Hematopoietic multipotent progenitor cell treated with erythropoietin and hydrocortisone succinate and interleukin-3 and kit ligand, for 17 days (in vitro differentiated cells): ENCODE measurements at regions not wholly inside any gene's neighbourhood (a gene's known extent, or its start where the extent isn't known, plus 50 kb on each side); places are given as distances from the start of the nearest gene placed in this dataset.
"Not testable (repeated sequence)": the region's sequence is repeated elsewhere in the genome, so short reads cannot be mapped to it uniquely, and the experiment has no call there.

Experiments used
- DNase-seq: peaks from one replicate; pipeline ENCODE4 v3.0.0-alpha.2; 2015; ENCODE audit warnings: low spot score

- DNase-seq, result no peak
Measured at GRCh38 chr6:2611092-2611491, 139.6 kb downstream of the MYLK4 start.

DNA sequence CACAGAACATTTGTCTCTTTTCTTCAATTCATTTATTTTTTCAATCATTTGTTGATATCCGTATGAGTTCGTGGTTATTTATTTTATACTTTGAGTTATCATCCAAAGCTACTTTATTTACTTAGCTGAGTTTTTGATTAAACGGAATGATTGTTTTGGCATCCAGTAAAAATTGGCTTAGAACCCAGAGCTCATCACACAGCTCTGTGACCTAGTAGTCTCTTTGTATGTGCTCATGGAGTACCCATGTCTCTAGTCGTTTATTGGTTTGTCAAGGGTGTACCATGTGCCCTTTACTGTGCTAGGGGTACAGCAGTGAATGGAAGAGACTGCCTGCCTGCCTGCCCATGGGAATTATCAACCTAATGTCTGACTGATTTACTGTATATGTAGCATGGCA lies 142.2 kb downstream of the MYLK4 start:
- no peak for DNase-seq

DNA sequence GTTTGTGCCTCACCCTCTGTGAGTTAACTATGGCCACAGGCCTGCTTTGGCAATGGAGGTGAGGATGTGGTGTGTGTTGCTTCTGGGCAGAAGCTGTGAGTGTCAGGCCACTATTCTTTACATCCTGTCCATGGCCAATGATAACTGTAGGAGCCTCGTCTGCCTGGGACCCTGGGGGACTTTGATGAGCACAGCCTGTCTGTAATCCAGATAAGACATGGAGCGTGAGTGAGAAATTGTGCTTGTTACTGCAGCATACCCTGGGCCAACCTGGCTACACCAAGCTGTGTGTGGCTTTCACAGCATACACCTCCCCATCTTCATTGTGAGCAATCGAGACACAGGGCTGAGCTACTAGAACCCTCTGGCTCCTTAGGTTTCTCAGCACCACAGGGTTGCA lies 150.4 kb downstream of the MYLK4 start:
- no peak for DNase-seq

- no peak for DNase-seq
Measured at GRCh38 chr6:2599817-2600216, 150.9 kb downstream of the MYLK4 start.

DNA sequence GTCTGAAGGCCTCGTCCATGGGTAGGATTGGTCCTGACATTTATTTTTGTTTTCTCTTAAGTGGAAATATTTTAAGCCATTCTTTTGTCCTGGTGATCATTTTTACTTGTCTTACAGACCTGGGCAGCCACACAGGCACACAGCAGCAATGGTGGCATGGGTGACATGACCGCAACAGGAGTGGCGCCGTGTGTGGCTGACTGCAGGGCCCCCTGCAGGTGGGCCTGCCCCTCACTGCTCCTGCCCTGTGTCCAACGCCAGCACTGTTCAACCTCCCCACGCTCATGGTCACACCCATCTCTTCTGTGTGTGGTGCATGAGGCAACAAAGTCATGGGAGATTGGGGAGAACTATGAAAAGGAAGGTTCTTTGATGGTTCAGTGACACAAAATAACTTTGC lies 151.9 kb downstream of the MYLK4 start:
- DNase-seq, result no peak

DNA sequence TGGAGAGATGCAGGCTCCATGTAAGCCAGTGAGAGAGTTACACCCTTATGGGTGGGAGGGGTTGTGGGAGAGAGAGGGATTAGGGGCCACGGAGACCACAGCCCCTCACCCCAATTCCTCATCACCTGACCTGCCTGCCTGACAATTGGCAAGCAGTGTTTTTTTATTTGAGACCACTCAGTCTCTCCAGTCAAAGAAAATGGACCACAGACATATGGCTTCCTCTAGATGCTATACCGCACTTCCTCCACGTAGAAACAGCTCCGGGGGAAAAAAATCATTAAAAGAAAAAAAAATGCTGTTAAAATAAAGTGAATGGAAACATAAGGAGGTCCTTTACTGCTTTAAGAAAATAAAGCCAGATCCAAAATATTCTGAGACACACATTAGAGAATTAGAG lies 152.7 kb downstream of the MYLK4 start:
- DNase-seq, result no peak

- DNase-seq, result not testable (repeated sequence)
Measured at GRCh38 chr6:2597457-2597856, 153.3 kb downstream of the MYLK4 start.

GRCh38 chr6:2596222-2596621 lies 154.5 kb downstream of the MYLK4 start:
- no peak for DNase-seq

GRCh38 chr6:2594868-2595267 lies 155.9 kb downstream of the MYLK4 start:
- no peak for DNase-seq

DNA sequence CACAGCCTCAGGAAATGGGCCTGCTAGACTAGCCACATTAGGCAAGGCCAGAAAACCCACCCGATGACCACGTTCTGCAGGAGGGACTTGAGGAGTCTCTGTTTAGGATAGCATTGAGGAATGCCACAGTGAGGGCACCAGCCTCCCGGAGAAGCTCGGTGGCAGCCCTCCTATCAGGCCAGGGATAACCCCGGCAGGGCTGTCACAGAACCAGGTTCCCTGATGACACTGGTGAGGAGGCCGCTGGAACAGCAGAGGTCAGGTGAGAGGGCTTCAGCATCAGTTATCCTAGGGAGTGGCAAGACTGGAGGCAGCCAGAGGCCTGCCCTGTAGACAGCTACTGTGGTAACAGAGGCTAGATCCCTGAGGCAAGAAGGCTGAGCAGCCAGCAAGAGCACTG lies 157.6 kb downstream of the MYLK4 start:
- no peak for DNase-seq

DNA sequence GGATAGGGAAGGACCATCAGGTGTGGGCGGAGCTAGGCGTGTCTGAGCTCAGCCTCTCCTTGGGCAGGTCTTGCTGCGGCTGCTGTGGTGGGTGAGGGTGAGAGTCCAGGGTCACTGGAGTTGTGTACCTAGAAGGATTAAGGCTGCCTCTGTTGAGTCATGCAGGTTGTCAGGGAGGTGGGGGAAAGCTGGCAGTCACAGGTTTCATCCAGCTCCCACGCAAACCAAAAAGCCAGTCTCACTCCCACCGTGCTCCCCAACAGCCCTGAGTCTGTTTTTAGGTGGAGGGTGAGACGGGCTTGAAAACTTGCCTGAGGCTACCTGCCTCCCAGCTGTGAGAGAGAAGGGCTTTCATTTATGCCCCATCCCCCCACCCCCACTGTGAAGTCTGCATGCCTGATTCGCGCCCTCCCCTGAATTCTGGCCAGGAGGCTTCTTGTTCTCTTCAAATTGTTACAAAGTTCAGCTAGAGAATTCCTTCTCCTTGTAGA lies 161.5 kb downstream of the MYLK4 start:
- no peak for DNase-seq

DNA sequence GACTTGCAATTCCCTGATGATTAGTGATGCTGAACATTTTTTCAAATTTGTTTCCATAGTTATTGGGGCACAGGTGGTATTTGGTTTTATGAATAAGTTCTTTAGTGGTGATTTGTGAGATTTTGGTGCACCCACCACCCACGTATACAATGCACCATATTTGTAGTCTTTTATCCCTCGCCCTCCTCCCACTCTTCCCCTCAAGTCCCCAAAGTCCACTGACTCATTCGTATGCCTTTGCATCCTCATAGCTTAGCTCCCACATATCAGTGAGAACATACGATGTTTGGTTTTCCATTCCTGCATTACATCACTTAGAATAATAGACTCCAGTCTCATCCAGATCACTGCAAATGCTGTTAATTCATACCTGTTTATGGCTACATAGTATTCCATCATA lies 167.3 kb downstream of the MYLK4 start:
- DNase-seq, result no peak

- DNase-seq, result no peak
Measured at GRCh38 chr6:2582268-2582667, 168.5 kb downstream of the MYLK4 start.

- no peak for DNase-seq
Measured at GRCh38 chr6:2581611-2582010, 169.1 kb downstream of the MYLK4 start.

DNA sequence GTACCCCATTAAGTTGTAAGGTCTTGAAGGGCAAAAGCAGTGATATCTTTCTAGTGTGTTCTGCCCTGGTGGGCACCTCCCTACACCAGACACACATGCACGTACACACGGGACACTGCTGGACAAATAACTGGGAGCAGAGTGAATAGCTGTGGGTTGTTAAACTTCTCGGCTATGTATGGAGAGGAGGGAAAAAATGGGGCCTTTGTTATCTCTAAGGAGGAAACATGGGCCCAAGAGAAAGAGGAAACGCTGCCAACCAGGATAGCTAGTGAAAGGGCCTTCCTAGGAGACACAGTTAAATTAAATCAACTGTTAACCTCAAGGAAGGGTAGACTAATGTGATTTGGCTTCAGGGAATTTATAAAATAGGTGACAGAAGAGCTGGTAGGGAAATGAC lies 169.7 kb downstream of the MYLK4 start:
- DNase-seq, result no peak

- DNase-seq, result no peak
Measured at GRCh38 chr6:2579804-2580570, 170.7 kb downstream of the MYLK4 start.

DNA sequence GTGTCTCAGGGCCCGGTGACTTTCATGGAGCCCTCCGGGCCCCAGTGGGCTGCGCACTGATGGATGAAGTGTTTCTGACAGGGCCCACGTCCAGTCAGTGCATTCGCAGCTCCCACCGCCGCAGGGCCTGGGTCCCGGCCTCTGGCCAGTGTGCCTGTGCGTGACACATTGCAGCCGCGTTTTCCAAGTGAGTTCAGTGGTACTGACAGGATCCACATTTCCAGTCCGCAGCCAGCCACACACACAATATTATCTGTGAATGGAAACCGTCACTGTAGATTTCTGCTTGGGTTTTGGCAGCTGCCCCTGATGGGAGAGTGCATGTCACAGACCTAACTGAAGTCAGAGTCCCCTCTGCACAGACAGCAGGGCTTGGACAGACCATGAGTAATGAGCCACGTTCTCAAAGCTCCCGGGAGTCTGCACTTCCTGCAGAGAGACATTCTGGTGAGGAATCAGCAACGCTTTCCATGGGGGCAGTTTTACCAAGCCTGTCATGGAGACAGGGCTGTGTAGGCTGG lies 171.4 kb downstream of the MYLK4 start:
- no peak for DNase-seq

DNA sequence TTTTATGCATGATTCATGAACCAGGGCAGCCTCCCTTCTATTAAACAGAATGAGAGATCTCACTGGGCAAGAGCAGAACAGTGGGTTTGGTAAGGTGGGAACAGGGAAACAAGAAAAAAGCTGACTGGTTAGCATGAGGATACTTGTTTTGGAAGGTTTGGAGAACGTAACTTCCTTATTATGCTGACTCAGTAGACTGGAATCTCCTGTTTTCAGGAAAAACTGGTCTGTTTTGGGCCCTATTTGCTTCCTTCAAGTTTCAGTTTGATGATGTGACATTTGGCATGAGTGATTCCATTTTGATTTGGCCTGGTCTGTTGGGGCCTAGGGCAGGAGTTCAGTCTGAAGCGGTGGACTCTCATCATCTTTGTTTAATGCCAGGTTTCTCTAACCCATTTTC lies 172.0 kb downstream of the MYLK4 start:
- no peak for DNase-seq

DNA sequence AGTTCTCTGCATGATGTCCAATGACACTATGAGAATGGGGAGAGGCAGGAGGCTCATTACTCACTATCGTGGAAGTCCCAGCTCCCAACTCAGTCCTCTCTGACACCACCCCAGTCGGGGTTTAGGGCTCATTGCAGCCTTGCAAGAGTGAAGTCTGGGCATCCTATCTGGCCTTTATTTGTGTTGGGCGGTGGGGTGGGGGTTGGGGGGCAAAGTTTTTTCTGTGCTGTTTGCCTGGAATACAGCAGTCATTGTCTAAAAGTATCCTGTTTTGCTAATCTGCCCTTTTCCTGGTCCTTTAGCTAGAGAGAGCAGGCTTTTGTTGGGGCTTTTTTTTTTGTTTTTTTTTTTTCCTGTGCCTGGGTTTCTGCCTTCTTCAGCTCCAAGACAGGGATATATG lies 174.2 kb downstream of the MYLK4 start:
- DNase-seq, result no peak

- no peak for DNase-seq
Measured at GRCh38 chr6:2575236-2575635, 175.5 kb downstream of the MYLK4 start.

GRCh38 chr6:2569420-2569819 lies 181.3 kb downstream of the MYLK4 start:
- DNase-seq, result not testable (repeated sequence)

- no peak for DNase-seq
Measured at GRCh38 chr6:2566048-2566447, 184.7 kb downstream of the MYLK4 start.

DNA sequence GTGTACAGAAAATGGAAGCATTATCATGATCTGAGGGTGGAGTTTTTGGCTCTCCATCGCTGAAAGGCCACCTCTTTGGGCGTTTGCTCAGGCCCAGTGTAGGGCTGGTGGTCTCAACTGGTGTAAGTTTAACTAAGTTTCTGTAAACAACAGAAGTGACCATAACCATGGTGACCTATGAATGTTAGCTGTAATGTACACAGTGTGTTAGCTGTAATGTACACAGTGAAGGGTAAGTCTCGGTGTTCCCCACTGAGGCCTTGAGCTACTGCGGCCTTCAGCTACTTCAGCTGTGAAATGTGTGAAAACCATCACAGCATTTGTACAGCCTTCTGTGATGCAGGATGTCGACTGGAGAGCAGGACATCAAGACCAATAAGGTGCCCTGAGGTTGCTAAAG lies 185.2 kb downstream of the MYLK4 start:
- no peak for DNase-seq

DNA sequence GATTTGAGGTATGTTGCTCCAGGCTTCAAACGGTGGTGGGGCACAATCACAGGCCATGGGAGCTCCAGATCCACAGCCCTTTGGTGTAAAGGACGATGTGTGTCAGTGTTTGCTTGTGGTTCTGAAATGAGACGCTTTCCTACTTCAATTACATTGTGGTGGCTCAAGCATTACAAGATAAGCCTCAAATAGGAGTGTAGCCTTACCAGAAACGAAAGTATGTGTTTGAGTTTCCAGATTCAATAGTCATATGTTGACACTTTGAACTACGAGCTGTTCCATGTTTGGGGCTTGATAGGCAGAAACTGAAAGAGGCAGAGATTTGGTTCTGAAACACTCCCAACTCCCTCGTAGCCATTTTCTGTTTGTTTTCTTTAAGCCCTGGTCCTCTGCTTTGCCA lies 187.1 kb downstream of the MYLK4 start:
- DNase-seq, result no peak
